ENCODE measurements at regions not wholly inside any gene's neighbourhood (a gene's known extent, or its start where the extent isn't known, plus 50 kb on each side); places are given as distances from the start of the nearest gene placed in this dataset.

DNA sequence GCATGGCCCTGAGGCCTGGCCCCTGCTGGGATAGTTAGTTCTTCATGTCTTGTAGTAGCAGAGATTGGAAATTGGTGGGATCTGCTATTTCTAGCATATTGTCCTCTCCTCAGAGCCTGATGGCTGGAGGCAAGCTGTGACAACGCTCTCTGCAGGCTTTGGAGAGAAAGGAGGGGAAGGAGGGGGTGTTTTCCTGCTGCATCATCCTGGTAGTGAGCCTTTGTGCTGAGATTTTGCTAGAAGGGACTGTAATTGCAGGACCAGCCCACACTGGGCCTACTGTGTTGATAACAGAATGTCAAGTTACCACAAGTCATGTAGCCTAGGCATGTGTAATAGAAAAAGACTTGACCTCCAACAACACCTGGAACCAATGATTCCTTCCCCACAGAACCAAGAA, 351.0 kb downstream of the SIPA1L2 start:
- TF ChIP-seq, protein P1, sequence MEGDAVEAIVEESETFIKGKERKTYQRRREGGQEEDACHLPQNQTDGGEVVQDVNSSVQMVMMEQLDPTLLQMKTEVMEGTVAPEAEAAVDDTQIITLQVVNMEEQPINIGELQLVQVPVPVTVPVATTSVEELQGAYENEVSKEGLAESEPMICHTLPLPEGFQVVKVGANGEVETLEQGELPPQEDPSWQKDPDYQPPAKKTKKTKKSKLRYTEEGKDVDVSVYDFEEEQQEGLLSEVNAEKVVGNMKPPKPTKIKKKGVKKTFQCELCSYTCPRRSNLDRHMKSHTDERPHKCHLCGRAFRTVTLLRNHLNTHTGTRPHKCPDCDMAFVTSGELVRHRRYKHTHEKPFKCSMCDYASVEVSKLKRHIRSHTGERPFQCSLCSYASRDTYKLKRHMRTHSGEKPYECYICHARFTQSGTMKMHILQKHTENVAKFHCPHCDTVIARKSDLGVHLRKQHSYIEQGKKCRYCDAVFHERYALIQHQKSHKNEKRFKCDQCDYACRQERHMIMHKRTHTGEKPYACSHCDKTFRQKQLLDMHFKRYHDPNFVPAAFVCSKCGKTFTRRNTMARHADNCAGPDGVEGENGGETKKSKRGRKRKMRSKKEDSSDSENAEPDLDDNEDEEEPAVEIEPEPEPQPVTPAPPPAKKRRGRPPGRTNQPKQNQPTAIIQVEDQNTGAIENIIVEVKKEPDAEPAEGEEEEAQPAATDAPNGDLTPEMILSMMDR (IDR thresholded peaks at IDR 0.05): no peak
- TF ChIP-seq POLR2A (IDR thresholded peaks at IDR 0.05): no peak
